ENCODE measurements at regions not wholly inside any gene's neighbourhood (a gene's known extent, or its start where the extent isn't known, plus 50 kb on each side); places are given as distances from the start of the nearest gene placed in this dataset.
"Not testable (repeated sequence)": the region's sequence is repeated elsewhere in the genome, so short reads cannot be mapped to it uniquely, and the experiment has no call there.

DNA sequence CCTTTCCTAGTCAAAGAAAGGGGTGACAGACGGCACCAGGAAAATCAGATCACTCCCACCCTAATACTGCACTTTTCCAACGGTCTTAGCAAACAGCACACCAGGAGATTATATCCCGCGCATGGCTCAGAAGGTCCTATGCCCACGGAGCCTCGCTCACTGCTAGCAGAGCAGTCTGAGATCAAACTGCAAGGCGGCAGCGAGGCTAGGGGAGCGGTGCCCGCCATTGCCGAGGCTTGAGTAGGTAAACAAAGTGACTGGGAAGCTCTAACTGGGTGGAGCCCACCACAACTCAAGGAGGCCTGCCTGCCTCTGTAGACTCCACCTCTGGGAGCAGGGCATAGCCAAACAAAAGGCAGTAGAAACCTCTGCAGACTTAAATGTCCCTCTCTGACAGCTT, 233.9 kb downstream of the DPY19L2 start:
- TF ChIP-seq, protein P1, sequence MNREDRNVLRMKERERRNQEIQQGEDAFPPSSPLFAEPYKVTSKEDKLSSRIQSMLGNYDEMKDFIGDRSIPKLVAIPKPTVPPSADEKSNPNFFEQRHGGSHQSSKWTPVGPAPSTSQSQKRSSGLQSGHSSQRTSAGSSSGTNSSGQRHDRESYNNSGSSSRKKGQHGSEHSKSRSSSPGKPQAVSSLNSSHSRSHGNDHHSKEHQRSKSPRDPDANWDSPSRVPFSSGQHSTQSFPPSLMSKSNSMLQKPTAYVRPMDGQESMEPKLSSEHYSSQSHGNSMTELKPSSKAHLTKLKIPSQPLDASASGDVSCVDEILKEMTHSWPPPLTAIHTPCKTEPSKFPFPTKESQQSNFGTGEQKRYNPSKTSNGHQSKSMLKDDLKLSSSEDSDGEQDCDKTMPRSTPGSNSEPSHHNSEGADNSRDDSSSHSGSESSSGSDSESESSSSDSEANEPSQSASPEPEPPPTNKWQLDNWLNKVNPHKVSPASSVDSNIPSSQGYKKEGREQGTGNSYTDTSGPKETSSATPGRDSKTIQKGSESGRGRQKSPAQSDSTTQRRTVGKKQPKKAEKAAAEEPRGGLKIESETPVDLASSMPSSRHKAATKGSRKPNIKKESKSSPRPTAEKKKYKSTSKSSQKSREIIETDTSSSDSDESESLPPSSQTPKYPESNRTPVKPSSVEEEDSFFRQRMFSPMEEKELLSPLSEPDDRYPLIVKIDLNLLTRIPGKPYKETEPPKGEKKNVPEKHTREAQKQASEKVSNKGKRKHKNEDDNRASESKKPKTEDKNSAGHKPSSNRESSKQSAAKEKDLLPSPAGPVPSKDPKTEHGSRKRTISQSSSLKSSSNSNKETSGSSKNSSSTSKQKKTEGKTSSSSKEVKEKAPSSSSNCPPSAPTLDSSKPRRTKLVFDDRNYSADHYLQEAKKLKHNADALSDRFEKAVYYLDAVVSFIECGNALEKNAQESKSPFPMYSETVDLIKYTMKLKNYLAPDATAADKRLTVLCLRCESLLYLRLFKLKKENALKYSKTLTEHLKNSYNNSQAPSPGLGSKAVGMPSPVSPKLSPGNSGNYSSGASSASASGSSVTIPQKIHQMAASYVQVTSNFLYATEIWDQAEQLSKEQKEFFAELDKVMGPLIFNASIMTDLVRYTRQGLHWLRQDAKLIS (CRISPR knock-in tag; IDR thresholded peaks at IDR 0.05; ENCODE audit: borderline replicate concordance): not testable (repeated sequence)
- TF ChIP-seq, protein P2, sequence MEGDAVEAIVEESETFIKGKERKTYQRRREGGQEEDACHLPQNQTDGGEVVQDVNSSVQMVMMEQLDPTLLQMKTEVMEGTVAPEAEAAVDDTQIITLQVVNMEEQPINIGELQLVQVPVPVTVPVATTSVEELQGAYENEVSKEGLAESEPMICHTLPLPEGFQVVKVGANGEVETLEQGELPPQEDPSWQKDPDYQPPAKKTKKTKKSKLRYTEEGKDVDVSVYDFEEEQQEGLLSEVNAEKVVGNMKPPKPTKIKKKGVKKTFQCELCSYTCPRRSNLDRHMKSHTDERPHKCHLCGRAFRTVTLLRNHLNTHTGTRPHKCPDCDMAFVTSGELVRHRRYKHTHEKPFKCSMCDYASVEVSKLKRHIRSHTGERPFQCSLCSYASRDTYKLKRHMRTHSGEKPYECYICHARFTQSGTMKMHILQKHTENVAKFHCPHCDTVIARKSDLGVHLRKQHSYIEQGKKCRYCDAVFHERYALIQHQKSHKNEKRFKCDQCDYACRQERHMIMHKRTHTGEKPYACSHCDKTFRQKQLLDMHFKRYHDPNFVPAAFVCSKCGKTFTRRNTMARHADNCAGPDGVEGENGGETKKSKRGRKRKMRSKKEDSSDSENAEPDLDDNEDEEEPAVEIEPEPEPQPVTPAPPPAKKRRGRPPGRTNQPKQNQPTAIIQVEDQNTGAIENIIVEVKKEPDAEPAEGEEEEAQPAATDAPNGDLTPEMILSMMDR (IDR thresholded peaks at IDR 0.05): not testable (repeated sequence)
- TF ChIP-seq, protein P3, sequence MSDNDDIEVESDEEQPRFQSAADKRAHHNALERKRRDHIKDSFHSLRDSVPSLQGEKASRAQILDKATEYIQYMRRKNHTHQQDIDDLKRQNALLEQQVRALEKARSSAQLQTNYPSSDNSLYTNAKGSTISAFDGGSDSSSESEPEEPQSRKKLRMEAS (CRISPR knock-in tag; IDR thresholded peaks at IDR 0.05): not testable (repeated sequence)
- not testable (repeated sequence) for TF ChIP-seq CREM (CRISPR knock-in tag; IDR thresholded peaks at IDR 0.05); TCF7 (CRISPR knock-in tag; IDR thresholded peaks at IDR 0.05; ENCODE audit: low read depth); SP1 (CRISPR knock-in tag; conservative IDR thresholded peaks at IDR 0.05); EMX1 (CRISPR knock-in tag; IDR thresholded peaks at IDR 0.05); CREB1 (CRISPR knock-in tag; IDR thresholded peaks at IDR 0.05); ZNF416 (CRISPR knock-in tag; IDR thresholded peaks at IDR 0.05)
- TF ChIP-seq, protein P4, sequence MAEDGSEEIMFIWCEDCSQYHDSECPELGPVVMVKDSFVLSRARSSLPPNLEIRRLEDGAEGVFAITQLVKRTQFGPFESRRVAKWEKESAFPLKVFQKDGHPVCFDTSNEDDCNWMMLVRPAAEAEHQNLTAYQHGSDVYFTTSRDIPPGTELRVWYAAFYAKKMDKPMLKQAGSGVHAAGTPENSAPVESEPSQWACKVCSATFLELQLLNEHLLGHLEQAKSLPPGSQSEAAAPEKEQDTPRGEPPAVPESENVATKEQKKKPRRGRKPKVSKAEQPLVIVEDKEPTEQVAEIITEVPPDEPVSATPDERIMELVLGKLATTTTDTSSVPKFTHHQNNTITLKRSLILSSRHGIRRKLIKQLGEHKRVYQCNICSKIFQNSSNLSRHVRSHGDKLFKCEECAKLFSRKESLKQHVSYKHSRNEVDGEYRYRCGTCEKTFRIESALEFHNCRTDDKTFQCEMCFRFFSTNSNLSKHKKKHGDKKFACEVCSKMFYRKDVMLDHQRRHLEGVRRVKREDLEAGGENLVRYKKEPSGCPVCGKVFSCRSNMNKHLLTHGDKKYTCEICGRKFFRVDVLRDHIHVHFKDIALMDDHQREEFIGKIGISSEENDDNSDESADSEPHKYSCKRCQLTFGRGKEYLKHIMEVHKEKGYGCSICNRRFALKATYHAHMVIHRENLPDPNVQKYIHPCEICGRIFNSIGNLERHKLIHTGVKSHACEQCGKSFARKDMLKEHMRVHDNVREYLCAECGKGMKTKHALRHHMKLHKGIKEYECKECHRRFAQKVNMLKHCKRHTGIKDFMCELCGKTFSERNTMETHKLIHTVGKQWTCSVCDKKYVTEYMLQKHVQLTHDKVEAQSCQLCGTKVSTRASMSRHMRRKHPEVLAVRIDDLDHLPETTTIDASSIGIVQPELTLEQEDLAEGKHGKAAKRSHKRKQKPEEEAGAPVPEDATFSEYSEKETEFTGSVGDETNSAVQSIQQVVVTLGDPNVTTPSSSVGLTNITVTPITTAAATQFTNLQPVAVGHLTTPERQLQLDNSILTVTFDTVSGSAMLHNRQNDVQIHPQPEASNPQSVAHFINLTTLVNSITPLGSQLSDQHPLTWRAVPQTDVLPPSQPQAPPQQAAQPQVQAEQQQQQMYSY (CRISPR knock-in tag; IDR thresholded peaks at IDR 0.05): not testable (repeated sequence)
- TF ChIP-seq, protein P5, sequence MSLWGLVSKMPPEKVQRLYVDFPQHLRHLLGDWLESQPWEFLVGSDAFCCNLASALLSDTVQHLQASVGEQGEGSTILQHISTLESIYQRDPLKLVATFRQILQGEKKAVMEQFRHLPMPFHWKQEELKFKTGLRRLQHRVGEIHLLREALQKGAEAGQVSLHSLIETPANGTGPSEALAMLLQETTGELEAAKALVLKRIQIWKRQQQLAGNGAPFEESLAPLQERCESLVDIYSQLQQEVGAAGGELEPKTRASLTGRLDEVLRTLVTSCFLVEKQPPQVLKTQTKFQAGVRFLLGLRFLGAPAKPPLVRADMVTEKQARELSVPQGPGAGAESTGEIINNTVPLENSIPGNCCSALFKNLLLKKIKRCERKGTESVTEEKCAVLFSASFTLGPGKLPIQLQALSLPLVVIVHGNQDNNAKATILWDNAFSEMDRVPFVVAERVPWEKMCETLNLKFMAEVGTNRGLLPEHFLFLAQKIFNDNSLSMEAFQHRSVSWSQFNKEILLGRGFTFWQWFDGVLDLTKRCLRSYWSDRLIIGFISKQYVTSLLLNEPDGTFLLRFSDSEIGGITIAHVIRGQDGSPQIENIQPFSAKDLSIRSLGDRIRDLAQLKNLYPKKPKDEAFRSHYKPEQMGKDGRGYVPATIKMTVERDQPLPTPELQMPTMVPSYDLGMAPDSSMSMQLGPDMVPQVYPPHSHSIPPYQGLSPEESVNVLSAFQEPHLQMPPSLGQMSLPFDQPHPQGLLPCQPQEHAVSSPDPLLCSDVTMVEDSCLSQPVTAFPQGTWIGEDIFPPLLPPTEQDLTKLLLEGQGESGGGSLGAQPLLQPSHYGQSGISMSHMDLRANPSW (CRISPR knock-in tag; conservative IDR thresholded peaks at IDR 0.05; ENCODE audit: low read depth): not testable (repeated sequence)
- TF ChIP-seq, protein P6, sequence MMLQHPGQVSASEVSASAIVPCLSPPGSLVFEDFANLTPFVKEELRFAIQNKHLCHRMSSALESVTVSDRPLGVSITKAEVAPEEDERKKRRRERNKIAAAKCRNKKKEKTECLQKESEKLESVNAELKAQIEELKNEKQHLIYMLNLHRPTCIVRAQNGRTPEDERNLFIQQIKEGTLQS (CRISPR knock-in tag; conservative IDR thresholded peaks at IDR 0.05): not testable (repeated sequence)
- TF ChIP-seq, protein P7, sequence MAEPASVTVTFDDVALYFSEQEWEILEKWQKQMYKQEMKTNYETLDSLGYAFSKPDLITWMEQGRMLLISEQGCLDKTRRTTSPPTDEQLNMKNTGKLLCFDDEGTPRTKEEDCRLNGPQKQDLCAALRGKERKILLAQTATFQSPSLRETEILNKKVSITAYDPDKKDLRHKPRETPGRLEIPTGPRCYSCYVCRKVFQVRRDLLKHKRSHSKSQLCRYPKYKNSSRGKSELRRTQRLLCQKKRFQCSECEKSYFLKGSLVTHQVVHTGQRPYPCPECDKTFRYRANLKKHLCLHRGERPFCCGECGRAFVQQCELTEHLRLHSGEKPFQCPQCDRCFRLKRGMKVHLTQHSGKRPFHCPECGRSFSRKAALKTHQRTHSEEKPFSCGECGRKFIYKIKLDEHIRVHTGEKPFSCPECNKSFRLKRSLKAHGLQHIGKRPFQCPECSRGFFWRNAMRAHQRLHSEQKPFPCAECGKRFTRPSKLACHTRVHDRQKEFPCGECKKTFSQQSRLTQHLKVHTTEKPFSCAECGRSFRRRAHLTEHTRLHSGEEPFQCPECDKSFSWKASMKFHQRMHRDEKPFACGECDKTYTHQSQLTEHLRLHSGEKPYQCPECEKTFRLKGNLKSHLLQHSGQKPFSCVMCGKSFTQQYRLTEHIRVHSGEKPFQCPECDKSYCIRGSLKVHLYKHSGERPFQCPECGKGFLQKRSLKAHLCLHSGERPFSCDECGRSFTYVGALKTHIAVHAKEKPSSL (CRISPR knock-in tag; conservative IDR thresholded peaks at IDR 0.05): not testable (repeated sequence)
- TF ChIP-seq, protein P8, sequence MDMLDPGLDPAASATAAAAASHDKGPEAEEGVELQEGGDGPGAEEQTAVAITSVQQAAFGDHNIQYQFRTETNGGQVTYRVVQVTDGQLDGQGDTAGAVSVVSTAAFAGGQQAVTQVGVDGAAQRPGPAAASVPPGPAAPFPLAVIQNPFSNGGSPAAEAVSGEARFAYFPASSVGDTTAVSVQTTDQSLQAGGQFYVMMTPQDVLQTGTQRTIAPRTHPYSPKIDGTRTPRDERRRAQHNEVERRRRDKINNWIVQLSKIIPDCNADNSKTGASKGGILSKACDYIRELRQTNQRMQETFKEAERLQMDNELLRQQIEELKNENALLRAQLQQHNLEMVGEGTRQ (CRISPR knock-in tag; IDR thresholded peaks at IDR 0.05): not testable (repeated sequence)

Data from WTC11 (cell line).